BJ (cell line): ENCODE measurements at regions not wholly inside any gene's neighbourhood (a gene's known extent, or its start where the extent isn't known, plus 50 kb on each side); places are given as distances from the start of the nearest gene placed in this dataset.

Source experiments
- CTCF ChIA-PET: fragments of 350-600 bp; formaldehyde crosslinking; extraction: SDS; loops from one replicate; lab custom pipeline; 2021; ENCODE audit warnings: antibody characterized with exemption, inconsistent platforms; lab: Yijun Ruan, JAX
- POLR2A ChIA-PET: fragments of 300-600 bp; sonication (Branson Sonifier 250); formaldehyde crosslinking; extraction: SDS; loops from one replicate; lab custom pipeline; 2021; ENCODE audit warnings: antibody characterized with exemption; lab: Charles Lee
- DNase-seq: peaks from one replicate; pipeline ENCODE4 v3.0.0-alpha.2; 2011; ENCODE audit warnings: low read depth
- H3K27me3 ChIP-seq: 2 replicates; pipeline ENCODE4 v1.6.0; 2011; ENCODE audit warnings: low read length; ENCODE audit not compliant: control insufficient read depth, insufficient read depth
- H3K36me3 ChIP-seq: 2 replicates; pipeline ENCODE4 v1.5.1; 2011; ENCODE audit warnings: low read length; ENCODE audit not compliant: control insufficient read depth, insufficient read depth
- H3K4me3 ChIP-seq: 2 replicates; pipeline ENCODE4 v1.5.1; 2011; ENCODE audit warnings: low read depth, mild to moderate bottlenecking, control low read depth, low read length
- CTCF ChIP-seq: IDR thresholded peaks from 2 replicates; pipeline ENCODE4 v1.5.1; 2011; ENCODE audit warnings: low read depth, mild to moderate bottlenecking, control low read depth, inconsistent platforms, low read length, moderate library complexity; ENCODE audit not compliant: insufficient read depth

- DNase-seq = no peak
- no peak overlapping the region for H3K4me3 ChIP-seq
- peaks cover 2% of the 10 kb centered on the region; the same call in 1 of the 2 replicates for H3K36me3 ChIP-seq
- no peaks in the 10 kb centered on the region for H3K27me3 ChIP-seq
- ChIA-PET CTCF (interaction anchor here (0.6 to 17.3 kb wide), 35 partner anchors 9 to 222 kb away, joined by 3 to 495 read pairs (median 5); partner anchors contain the start of gene NAV1), POLR2A (no interaction called here)
- TF ChIP-seq CTCF = peak; percentile 96
These were observed 125.1 kb upstream of the IPO9 start for GRCh38 chr1:201703621-201704438.

GRCh38 chr1:201704439-201704792 lies 124.5 kb upstream of the IPO9 start:
- no peak for TF ChIP-seq CTCF
- CTCF ChIA-PET = interaction anchor here (0.6 to 17.3 kb wide), 27 partner anchors 8 to 551 kb away, joined by 3 to 495 read pairs (median 5); partner anchors contain the start of gene NAV1
- peaks cover 2% of the 10 kb centered on the region; the same call in 1 of the 2 replicates for H3K36me3 ChIP-seq
- no peak for DNase-seq
- POLR2A ChIA-PET = no interaction called here
- H3K4me3 ChIP-seq = no peak overlapping the region
- H3K27me3 ChIP-seq = no peaks in the 10 kb centered on the region

DNA sequence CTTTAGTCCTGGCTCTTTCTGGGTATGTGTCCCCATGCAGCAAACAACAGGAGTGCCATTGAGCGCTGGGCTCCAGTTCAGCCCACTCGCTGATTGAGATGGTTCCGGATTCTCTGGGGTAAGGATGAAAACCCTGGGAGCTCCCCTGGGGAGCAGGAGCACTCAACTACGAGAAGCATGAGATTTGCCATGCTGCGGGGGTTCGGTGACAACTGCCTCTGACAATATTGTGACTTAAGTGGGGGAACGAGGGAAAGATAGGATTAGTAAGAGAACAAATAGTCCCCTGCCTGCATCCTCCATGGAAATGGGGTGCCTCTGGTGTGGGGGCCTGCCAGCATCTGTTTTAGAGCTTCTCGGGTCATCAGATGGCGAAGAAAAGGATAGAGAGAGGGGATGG lies 123.6 kb upstream of the IPO9 start:
- Histone ChIP-seq H3K4me3 (no peak overlapping the region), H3K27me3 (no peaks in the 10 kb centered on the region), H3K36me3 (peaks cover 2% of the 10 kb centered on the region; the same call in 1 of the 2 replicates)
- CTCF ChIA-PET = interaction anchor here (0.9 to 17.3 kb wide), 11 partner anchors 7 to 224 kb away, joined by 3 to 495 read pairs (median 5); partner anchors contain the start of gene NAV1
- TF ChIP-seq CTCF = no peak
- POLR2A ChIA-PET = no interaction called here
- DNase-seq = no peak

GRCh38 chr1:201706109-201706508 lies 122.8 kb upstream of the IPO9 start:
- POLR2A ChIA-PET = no interaction called here
- no peak for DNase-seq

More at GRCh38 chr1:201706109-201706508, 122.8 kb upstream of the IPO9 start:
- H3K4me3 ChIP-seq = no peak overlapping the region
- H3K27me3 ChIP-seq = no peaks in the 10 kb centered on the region
- TF ChIP-seq CTCF = no peak
- peaks cover 2% of the 10 kb centered on the region; the same call in 1 of the 2 replicates for H3K36me3 ChIP-seq
- CTCF ChIA-PET = interaction anchor here (1.6 to 17.3 kb wide), 4 partner anchors 36 to 172 kb away, joined by 3 to 495 read pairs (median 202); partner anchors contain the start of gene NAV1
